IMR-90 (cell line): ENCODE measurements at regions not wholly inside any gene's neighbourhood (a gene's known extent, or its start where the extent isn't known, plus 50 kb on each side); places are given as distances from the start of the nearest gene placed in this dataset.

Experiments
- CTCF ChIP-seq: conservative IDR thresholded peaks from 2 replicates; pipeline ENCODE4 v1.5.1; 2012; ENCODE audit warnings: mild to moderate bottlenecking, low read depth, low read length, improper control_type of control experiment
- MXI1 ChIP-seq: IDR thresholded peaks from 2 replicates; pipeline ENCODE4 v1.6.1; 2012; ENCODE audit warnings: low read depth, mild to moderate bottlenecking, low read length, moderate library complexity, borderline replicate concordance
- POLR2A ChIP-seq: IDR thresholded peaks from 2 replicates; pipeline ENCODE4 v1.6.1; 2012; ENCODE audit warnings: mild to moderate bottlenecking, low read depth, low read length
- RAD21 ChIP-seq: IDR thresholded peaks from 2 replicates; pipeline ENCODE4 v1.6.1; 2012; ENCODE audit warnings: low read length, improper control_type of control experiment

GRCh38 chr9:120306088-120306487 is 273.9 kb downstream of the CDK5RAP2 start:
- TF ChIP-seq POLR2A, result no peak
- TF ChIP-seq MXI1, result no peak
- TF ChIP-seq CTCF, result no peak
- TF ChIP-seq RAD21, result no peak
